ENCODE measurements at regions not wholly inside any gene's neighbourhood (a gene's known extent, or its start where the extent isn't known, plus 50 kb on each side); places are given as distances from the start of the nearest gene placed in this dataset.

DNA sequence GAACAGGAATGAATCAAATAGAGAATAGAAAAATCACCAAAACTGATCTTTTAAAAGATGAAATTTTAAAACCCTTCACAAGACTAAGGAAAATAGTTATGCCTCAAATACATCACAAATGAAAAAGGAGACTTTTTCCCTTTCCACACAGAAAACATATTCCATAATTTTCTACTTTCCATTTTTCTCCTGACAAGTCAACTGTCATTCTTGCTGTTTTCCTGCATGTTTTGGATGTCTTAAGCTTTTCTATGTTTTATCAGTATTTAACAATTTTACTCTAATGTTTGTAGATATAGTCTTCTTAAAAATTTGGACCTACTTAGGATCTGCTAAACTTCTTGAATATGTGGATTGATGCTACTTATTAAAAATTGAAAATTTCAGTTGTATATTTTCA lies 810.8 kb downstream of the OLFM4 start:
- TF ChIP-seq CTCF (optimal IDR thresholded peaks at IDR 0.05 in 1 of 3, IDR thresholded peaks at IDR 0.05 in 1 of 3, conservative IDR thresholded peaks at IDR 0.05 in 1 of 3; ENCODE audit: extremely low read depth in 1 of 3, insufficient read depth in 2 of 3, low read length in 3 of 3), result no peak
- TF ChIP-seq EZH2 (IDR thresholded peaks at IDR 0.05; ENCODE audit: low read length), result no peak
